HG02852 (cell line): ENCODE measurements at regions not wholly inside any gene's neighbourhood (a gene's known extent, or its start where the extent isn't known, plus 50 kb on each side); places are given as distances from the start of the nearest gene placed in this dataset.
"Not testable (repeated sequence)": the region's sequence is repeated elsewhere in the genome, so short reads cannot be mapped to it uniquely, and the experiment has no call there.

Experiments
- ATAC-seq: cut with Tn5 transposase; IDR thresholded peaks from one replicate; pipeline ENCODE4 v1.9.1; 2021; ENCODE audit warnings: mild to moderate bottlenecking, moderate library complexity; ENCODE audit not compliant: unreplicated experiment

DNA sequence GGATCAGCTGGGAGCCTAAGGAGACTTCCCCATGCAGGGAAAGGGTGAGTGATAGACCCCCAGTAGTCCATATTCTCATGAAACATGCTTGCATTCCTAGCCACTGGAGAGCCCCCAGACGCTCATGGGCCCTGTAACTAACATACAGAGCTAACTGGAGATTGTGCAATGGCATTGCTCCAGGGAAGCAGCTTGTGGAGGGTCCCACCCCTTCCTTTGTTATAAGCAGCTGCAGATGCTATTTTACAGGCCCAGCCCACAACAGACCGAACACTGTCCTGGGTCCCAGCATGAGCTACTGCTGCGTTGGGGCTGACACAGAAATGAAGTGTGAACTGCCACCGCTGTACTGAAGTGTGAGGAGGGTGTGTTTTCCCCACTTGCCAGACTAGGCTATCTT lies 1465.7 kb upstream of the DIAPH2 start:
- ATAC-seq: no peak

DNA sequence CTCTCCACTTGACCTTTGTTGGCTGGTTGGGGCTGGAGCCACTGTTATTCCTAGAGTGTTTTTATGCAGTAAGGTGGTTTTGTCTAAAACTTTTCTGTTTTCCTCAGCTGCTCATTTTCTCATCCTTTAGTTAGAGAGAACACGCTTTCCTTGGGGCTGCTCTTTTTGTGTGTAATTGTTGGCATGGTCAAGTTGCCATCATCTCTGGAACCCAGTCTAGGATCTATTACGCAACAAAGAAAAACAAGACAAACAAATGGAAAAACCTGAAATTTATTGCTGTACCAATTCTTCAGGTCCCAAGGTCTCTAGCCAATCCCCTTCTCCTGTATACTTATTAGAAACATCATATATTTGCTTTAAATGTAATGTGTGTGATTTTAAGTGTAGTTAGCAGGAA lies 1436.3 kb upstream of the DIAPH2 start:
- ATAC-seq: no peak

DNA sequence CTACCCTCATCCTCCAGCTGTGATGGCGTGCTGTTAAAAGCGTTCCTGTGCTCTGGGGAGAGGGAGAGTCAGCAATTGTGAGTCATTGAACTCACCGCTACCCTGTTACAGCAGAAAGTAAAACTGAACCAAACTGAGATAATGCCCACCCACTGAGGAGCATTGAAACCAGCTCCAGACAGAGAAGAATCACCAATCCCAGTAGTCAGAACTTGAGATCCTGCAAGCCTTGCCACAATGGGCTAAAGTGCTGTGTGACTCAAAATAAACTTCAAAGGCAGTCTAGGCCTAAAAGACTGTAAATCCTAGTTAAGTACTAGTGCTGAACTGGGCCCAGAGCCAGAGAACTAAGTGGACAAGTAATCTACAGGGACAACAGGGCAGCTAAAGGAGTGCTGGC lies 1394.2 kb upstream of the DIAPH2 start:
- no peak for ATAC-seq

DNA sequence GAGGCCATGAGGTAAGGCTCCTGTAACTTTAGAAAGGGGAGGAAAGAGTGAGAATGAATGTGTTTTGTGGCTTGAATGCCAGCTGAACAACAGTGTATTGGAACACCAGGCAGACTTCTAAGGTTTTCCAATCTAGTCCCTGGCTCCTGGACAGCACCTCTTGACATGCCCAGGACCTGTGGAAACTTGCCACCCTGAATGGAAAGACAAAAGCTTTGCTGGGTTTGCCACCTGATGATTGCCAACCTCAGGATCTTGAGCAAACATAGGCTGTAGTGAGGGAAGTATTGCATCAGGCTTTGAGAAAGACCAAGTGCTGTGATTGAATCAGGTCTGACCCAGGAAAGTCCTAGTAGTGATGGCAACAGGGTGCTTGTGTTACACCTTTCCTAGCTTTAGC lies 1393.1 kb upstream of the DIAPH2 start:
- ATAC-seq: no peak

DNA sequence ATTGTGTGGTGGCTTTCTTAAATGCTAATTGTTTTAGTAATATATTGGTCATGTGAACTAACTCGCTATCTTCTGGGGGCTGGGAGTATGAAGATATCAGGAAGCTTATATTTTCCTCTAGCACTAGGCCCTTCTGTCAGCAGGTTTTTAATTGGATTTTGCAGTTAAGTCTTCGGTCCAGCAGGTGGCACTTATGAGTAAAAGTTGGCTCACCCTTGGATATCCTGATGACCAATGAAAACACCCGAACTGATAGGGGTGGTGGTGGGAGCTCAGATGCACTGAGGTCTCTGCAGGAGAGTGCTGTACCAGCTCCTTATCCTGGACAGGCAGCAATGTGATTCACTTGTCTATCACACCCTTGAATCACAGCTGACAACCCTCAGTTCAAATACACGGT lies 1365.8 kb upstream of the DIAPH2 start:
- ATAC-seq: no peak

DNA sequence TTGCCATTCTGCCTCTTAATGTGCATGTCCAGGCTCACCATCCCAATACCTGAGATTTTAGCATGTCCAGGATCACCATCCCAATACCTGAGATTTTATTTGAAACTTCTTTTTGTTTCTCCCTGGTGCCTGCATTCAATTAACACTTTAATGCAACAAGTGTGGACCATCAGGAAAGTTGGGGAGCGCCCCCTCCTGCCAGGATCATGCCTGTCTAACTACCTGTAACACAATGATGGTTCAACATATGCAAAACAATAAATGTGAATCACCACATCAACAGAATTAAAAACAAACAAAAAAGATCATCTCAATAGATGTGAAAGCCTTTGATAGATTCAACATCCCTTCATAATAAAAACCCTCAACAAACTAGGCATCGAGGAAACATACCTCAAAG lies 1359.5 kb upstream of the DIAPH2 start:
- no peak for ATAC-seq

DNA sequence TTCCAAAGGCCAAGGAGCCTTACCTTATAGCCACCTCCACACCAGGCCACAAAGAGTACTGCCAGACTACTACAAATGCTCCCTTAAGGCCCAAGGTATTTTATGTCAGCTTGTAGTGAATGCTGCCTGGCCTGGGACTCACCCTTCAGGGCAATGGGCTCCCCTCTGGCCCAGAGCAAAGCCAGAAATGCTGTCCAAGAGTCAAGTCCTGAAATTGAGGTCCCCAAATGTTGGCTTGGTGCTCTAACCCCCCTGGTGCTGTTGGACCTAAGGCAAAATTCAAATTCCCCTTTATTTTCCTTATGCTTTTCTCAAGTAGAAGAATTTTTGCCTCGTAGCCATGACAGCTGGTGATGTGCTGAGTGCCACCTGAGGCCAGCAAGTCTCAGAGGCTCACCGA lies 1354.3 kb upstream of the DIAPH2 start:
- ATAC-seq: no peak

DNA sequence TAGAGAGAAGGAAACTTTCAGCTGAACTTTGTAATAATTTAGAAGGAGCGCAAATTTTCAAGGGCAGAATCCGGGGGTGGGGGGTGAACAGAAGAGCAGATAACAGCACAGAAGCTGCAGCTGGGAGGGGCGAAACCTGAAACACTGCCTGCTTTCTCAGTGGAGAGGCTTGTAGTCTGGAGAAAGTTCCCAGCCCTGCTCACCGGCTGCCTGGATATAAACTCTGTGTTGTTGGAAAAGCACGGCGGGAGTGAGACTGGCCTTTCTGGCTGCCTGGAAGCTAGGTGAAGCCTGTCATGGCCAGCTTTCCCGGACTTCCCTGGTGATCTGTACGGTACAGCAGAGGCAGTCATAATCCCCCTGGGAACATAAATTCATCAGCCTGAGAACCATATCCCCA lies 1352.1 kb upstream of the DIAPH2 start:
- no peak for ATAC-seq

DNA sequence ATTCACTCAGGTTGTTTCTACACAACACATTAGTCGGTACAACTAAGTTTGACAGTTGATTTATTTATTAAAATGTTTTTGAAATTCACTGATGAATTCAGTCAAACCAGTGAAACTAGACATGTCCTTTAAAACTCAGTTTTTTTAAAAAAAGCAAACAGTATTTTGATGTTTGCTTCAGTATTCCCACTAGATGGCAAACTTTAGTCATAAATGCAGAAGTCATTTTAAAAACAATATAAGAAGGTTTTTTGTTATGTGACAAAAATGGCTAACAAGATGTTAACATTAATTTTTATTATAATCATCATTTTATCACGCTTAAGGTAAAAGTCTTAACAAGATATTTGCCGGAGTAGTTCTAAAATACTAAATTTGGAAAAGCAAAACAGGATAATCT lies 1337.8 kb upstream of the DIAPH2 start:
- no peak for ATAC-seq

DNA sequence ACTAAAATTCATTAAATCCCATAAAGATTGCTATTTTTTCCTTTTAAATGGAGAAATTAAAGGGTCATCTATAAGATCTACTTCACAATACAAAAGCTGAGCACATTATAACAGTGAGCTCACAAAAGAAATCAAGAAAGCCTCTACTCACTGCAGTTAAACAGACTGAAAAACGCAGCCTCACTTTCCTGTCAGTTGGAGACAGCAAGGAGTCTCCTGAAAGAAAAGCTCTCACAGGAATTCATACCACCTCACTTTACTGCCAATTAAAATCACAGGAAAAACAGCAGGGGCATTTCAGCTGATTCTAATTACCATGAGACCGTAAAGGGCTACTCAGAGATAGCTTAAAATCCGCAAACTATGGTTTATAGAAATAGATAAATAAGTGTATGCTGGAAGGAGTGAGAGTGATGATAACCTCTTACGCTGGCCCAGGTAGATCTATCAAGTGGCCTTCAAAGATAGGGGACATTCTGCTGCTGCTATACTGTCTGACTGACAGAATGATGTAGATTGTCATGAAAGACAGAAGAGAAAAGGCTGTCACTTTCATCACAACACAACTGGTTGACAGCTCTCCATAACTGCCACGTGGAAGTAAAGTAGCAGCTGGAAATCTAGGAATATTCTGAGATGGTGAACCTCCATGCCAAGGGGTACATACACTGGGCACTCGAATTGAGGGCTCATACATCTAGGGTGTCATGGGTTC lies 1333.7 kb upstream of the DIAPH2 start:
- no peak for ATAC-seq

DNA sequence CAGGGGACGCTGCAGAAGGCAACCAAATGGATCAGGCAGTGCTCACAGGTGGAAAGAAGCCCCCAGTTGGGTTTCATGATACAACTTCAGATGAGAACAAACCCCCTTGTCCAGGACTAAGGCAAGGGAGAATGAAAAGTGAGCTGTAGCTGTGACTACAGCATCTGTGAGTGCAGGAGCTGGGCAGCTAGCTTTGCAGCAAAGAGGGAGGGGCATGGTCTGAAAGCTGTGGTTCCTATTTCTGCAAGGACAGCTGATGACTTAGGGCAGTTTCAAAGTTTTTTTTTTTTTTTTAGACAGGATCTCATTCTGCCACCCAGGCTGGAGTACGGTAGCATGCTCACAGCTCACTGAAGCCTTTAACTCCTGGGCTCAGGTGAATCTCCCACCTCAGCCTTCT lies 1317.4 kb upstream of the DIAPH2 start:
- ATAC-seq: no peak

DNA sequence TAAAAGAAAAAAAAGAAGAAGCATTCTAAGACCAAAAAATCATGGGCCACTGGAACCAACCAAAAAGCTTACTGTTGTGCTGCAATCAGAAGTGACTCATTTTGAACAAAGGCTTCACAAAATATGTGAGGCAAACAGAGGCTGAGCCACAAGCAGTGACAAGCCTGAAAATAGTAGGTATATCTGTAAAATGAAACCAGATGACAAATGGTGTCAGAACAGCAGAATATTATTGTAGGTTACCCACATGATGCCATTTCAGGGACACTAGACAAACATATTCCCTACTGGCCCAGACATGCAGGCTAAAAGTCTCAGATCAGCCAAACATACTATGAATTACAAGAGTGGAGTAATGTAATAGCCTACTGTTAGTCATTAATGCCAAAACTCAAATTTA lies 1301.8 kb upstream of the DIAPH2 start:
- no peak for ATAC-seq

DNA sequence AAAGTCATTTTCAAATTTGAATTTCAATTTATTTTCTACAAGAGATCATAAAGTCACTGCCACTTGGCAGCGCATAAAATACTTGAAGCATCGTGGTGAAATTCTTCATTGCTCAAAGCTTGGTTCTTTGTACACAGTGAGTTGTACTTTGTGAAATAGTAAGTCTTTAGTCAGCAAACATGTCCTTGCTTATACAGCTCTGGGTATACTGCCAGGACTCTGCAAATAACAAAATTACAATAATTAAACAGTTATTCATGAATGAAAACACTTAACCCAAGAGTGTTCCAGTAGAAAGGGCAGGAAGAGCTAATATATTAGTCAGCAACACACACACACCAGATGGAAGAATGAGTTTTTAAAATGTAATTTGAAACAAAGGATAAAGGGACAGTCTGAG lies 1300.9 kb upstream of the DIAPH2 start:
- ATAC-seq: no peak

DNA sequence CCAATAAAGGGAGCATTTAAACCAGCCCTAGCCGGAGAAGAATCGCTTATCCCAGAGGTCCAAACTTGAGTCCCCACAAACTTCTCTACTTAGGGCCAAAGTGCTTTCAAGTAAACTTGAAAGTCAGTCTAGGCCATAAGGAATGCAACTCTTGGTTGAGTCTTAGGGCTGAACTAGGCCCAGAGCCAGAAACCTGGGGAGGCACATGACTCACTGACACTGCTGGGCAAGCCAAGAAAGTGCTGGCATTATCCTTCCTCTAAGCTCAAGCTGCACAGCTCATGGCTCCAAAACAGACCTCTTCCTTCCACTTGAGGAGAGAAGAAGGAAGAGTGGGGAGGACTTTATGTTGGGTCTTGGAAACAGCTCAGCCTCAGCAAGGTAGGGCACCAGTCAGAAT lies 1257.3 kb upstream of the DIAPH2 start:
- ATAC-seq: no peak

DNA sequence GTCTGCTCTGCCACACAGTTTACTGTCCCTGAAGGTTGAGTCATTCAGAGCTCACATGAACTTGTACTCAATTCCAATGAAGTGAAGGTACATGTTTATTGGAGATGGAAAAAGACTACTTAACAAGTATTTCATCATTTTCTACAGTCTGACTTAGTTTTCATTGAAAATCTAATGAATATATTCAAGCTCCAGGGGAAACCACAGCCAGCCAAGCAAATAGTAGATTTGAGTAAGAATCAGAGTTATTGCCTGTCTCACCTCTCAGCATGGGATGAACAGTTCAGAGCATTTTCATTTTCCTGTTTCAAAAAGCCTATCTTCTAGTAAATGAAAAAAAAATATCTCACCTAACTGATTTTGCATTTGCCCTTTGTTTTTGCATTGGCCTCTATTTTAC lies 1249.4 kb upstream of the DIAPH2 start:
- no peak for ATAC-seq

DNA sequence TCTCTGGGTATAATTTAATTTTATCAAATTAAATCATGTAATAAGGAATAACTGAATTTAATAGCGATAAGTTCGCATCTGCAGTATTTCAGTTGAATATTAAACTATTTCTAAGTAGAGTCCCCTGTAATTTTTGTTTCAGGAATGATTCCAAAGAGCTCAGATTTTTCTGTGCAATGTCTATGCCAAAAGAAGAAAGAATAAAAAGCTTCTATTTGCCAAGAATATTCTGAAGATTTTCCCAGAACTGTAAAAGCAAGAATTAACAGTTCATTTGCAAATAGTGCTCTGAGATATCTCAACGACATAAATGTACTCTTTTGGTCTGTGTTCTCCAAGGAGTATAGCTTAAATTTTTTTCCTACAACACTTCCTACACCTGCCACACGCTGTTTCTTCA lies 1242.8 kb upstream of the DIAPH2 start:
- no peak for ATAC-seq

DNA sequence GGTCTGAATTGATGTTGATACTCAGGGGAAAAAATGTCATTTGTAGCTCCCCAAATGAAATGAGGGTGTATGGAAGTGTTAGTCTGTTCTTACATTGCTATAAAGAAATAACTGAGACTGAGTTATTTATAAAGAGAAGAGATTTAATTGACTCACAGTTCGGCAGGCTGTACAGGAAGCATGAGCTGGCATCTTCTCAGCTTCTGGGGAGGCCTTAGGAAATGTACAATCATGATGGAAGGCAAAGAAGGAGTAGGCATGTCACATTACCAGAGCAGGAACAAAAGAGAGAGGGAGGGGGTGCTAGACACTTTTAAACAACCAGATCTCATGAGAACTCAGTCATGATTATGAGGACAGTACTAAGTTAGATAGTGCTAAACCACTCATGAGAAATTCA lies 1199.9 kb upstream of the DIAPH2 start:
- no peak for ATAC-seq

DNA sequence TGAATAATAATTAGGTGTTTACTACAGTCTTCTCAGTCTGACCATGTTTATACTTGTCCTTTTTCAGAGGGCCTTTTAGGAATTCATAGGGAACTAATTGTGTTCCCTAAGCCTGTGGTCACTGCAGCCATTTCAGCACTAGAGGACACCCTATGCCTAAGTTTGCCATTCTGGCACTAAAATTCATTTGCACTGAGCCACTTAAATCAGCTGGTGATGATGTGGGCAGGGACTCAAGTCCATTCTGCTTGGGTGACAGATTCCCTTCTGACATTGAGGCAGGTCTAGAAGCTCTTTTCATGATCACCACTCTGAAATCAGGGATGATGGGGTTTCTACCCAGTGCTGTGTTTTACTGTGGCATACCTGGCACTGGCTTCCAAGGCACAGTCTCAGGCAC lies 1178.9 kb upstream of the DIAPH2 start:
- no peak for ATAC-seq

DNA sequence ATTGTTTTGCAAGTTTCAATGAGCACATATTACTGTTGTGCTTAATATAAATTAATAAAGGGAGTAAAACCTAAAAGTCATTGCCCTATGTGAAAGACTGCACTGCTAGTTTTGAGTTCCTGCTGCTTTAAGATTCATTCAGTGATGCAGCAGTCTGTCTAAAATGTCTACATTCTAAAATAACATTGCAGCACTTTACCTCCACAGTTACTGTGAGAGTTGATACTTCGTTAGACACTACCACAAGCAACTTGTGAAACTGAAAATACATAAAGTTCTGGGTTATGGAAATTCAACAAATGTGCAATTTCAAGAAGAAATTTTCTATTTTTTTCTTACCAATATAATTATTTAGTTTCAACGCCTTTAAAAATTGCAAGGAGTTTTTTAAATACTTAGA lies 1175.2 kb upstream of the DIAPH2 start:
- no peak for ATAC-seq

DNA sequence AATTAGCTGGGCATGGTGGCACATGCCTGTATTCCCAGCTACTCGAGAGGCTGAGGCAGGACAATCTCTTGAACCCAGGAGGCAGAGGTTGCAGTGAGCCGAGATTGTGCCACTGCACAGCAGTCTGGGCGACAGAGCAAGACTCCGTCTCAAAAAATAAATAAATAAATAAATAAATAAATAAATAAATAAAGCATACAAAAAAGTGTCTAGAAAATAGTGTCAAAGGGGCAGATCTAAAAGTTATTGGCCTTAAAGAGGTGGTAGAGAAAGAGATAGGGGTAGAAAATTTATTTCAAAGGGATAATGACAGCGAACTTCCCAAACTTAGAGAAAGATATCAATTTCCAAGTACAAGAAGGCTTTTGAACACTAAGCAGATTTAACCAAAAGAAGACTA lies 1160.6 kb upstream of the DIAPH2 start:
- ATAC-seq: not testable (repeated sequence)

DNA sequence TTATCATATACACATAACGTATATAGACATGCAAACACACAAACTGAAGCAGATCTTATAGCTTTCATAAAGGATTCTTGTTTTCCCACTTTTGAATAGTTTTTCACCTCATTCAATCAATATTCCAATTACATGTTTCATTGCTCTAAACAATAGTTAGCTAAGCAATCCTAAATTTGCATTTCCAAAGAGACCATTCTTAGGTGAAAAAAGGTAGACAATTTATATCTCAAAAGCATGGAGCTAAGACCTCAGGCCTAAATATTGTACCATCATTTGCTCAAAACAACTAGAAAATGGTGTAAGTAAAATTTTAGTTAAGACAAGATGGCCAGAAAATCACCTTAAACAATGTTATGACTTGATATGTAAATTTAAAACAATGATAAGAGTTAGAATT lies 1148.5 kb upstream of the DIAPH2 start:
- no peak for ATAC-seq

DNA sequence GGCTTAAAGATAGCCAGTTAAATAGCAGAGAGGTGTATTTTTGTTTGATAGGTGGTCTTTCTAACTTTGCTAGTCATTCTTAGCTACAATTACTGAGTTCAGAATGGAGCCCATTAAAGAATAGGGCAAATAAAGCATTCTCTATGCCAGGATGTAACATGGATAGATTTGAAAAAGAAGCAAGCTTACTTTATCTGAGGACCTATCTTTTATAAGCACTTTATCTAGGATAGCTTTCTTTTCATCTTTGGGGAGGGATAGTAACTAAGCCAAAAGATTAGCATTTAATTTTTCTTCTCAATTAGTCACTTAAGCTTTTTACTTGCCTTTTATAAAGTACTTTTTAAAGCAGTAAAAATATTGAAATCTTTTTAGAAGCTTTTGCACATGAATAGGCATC lies 1148.0 kb upstream of the DIAPH2 start:
- no peak for ATAC-seq

DNA sequence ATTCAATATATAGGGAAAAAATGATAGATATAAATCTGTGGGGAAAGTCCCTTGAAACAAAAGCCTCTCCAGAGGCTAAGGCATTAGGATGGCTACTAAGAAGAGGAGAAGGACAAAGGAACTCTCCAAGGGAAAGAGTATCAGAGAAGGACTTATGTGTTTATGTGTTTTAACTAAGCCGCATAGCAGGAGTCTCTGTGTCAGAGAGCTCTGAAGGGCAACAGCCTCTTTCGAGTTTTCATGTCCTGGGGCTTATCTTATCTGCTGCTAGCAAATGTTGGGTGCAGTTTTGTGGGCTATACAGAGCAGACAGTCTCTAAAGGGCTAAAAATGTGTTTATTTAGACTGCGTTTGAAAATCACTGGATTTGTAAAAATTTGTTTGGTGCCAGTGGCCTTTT lies 1145.6 kb upstream of the DIAPH2 start:
- ATAC-seq: no peak

DNA sequence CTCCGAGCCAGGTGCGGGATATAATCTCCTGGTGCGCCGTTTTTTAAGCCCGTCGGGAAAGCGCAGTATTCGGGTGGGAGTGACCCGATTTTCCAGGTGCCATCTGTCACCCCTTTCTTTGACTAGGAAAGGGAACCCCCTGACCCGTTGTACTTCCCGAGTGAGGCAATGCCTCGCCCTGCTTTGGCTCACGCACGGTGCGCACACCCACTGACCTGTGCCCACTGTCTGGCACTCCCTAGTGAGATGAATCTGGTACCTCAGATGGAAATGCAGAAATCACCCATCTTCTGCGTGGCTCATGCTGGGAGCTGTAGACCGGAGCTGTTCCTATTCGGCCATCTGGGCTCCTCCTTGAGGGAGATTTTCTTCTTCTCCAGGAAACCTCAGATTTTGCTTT lies 1135.1 kb upstream of the DIAPH2 start:
- ATAC-seq: not testable (repeated sequence)
